Activated CD4-positive, alpha-beta memory T cell treated with anti-CD3 and anti-CD28 coated beads, Interleukin-2, amount 10 ng/mL, durations not matched to agents 7 days and 5 days (primary cell): ENCODE measurements at regions not wholly inside any gene's neighbourhood (a gene's known extent, or its start where the extent isn't known, plus 50 kb on each side); places are given as distances from the start of the nearest gene placed in this dataset.

ENCODE experiments used
- CTCF ChIA-PET: fragments of 350-600 bp; sonication (Branson Sonifier 250); formaldehyde crosslinking; loops from one replicate; lab custom pipeline; 2021; ENCODE audit warnings: antibody characterized with exemption, inconsistent platforms; lab: Charles Lee
- POLR2A ChIA-PET: fragments of 350-600 bp; sonication (Branson Sonifier 250); formaldehyde crosslinking; loops from one replicate; lab custom pipeline; 2021; ENCODE audit warnings: antibody characterized with exemption; lab: Charles Lee
- DNase-seq: peaks from one replicate; pipeline ENCODE4 v3.0.0-alpha.2; 2020
- H3K27ac Mint-ChIP-seq: one replicate; pipeline ENCODE4 v1.8.0; 2021; ENCODE audit warnings: mild to moderate bottlenecking, mixed read lengths
- H3K27me3 Mint-ChIP-seq: one replicate; pipeline ENCODE4 v1.8.0; 2021; ENCODE audit warnings: mixed read lengths
- H3K36me3 Mint-ChIP-seq: one replicate; pipeline ENCODE4 v1.8.0; 2021; ENCODE audit warnings: low read depth, mixed read lengths
- H3K4me1 Mint-ChIP-seq: one replicate; pipeline ENCODE4 v1.8.0; 2021; ENCODE audit warnings: mixed read lengths
- H3K4me3 Mint-ChIP-seq: one replicate; pipeline ENCODE4 v1.8.0; 2021; ENCODE audit warnings: mild to moderate bottlenecking, mixed read lengths
- H3K9me3 Mint-ChIP-seq: one replicate; pipeline ENCODE4 v1.8.0; 2021; ENCODE audit warnings: mixed read lengths

GRCh38 chr1:116853680-116854402 lies 55.9 kb upstream of the PTGFRN start:
- Mint-ChIP-seq H3K36me3 (no peaks in the 10 kb centered on the region), H3K27me3 (no peaks in the 10 kb centered on the region), H3K4me1 (peaks cover 22% of the 10 kb centered on the region), H3K4me3 (no peak overlapping the region), H3K27ac (no peak overlapping the region), H3K9me3 (no peaks in the 10 kb centered on the region)
- DNase-seq: no peak
- ChIA-PET CTCF (interaction anchor here (0.6 to 1.4 kb wide), 9 partner anchors 11 to 206 kb away, joined by 3 to 6 read pairs (median 4); partner anchors contain the start of gene TTF2), POLR2A (interaction anchor here (0.6 to 1.1 kb wide), 3 partner anchors 91 to 302 kb away, joined by 3 read pairs; no protein-coding TSS in a partner anchor)

GRCh38 chr1:116854403-116854690 lies 55.4 kb upstream of the PTGFRN start:
- Mint-ChIP-seq H3K27ac (no peak overlapping the region), H3K9me3 (no peaks in the 10 kb centered on the region), H3K4me1 (peaks cover 17% of the 10 kb centered on the region), H3K36me3 (no peaks in the 10 kb centered on the region), H3K4me3 (no peak overlapping the region), H3K27me3 (no peaks in the 10 kb centered on the region)
- ChIA-PET POLR2A (interaction anchor here (1.1 kb wide), 1 partner anchor 117 kb away, joined by 3 read pairs; no protein-coding TSS in a partner anchor), CTCF (interaction anchor here (0.6 to 1.4 kb wide), 6 partner anchors 11 to 200 kb away, joined by 3 to 6 read pairs (median 4); no protein-coding TSS in a partner anchor)
- no peak for DNase-seq

- no peaks in the 10 kb centered on the region for H3K36me3 Mint-ChIP-seq
- DNase-seq: no peak
- ChIA-PET POLR2A (no interaction called here), CTCF (interaction anchor here (1.3 kb wide), 2 partner anchors 12 to 27 kb away, joined by 3 read pairs; no protein-coding TSS in a partner anchor)
- H3K27ac Mint-ChIP-seq: no peak overlapping the region
- H3K9me3 Mint-ChIP-seq: no peaks in the 10 kb centered on the region
- H3K4me3 Mint-ChIP-seq: no peak overlapping the region
- no peaks in the 10 kb centered on the region for H3K27me3 Mint-ChIP-seq
- H3K4me1 Mint-ChIP-seq: peaks cover 17% of the 10 kb centered on the region
Observed at GRCh38 chr1:116854716-116855115, 55.0 kb upstream of the PTGFRN start.

GRCh38 chr1:116855191-116855619 lies 54.5 kb upstream of the PTGFRN start:
- Mint-ChIP-seq H3K36me3 (no peaks in the 10 kb centered on the region), H3K27ac (no peak overlapping the region), H3K27me3 (no peaks in the 10 kb centered on the region), H3K4me1 (peaks cover 17% of the 10 kb centered on the region), H3K4me3 (no peak overlapping the region), H3K9me3 (no peaks in the 10 kb centered on the region)
- no peak for DNase-seq
- ChIA-PET CTCF (interaction anchor here (1.3 to 1.7 kb wide), 2 partner anchors 22 to 27 kb away, joined by 3 to 7 read pairs; no protein-coding TSS in a partner anchor), POLR2A (no interaction called here)

- no peak for DNase-seq
- Mint-ChIP-seq H3K27me3 (no peaks in the 10 kb centered on the region), H3K9me3 (no peaks in the 10 kb centered on the region), H3K36me3 (no peaks in the 10 kb centered on the region), H3K4me3 (no peak overlapping the region), H3K4me1 (peaks cover 17% of the 10 kb centered on the region), H3K27ac (no peak overlapping the region)
- CTCF ChIA-PET: interaction anchor here (0.5 to 1.7 kb wide), 6 partner anchors 21 to 131 kb away, joined by 3 to 7 read pairs (median 4); no protein-coding TSS in a partner anchor
- POLR2A ChIA-PET: no interaction called here
Observed at GRCh38 chr1:116855773-116856201, 53.9 kb upstream of the PTGFRN start.

GRCh38 chr1:116856312-116856711 lies 53.4 kb upstream of the PTGFRN start:
- no peaks in the 10 kb centered on the region for H3K9me3 Mint-ChIP-seq
- H3K36me3 Mint-ChIP-seq: no peaks in the 10 kb centered on the region
- peaks cover 17% of the 10 kb centered on the region for H3K4me1 Mint-ChIP-seq
- H3K4me3 Mint-ChIP-seq: no peak overlapping the region
- POLR2A ChIA-PET: no interaction called here
- H3K27me3 Mint-ChIP-seq: no peaks in the 10 kb centered on the region
- DNase-seq: no peak
- no peak overlapping the region for H3K27ac Mint-ChIP-seq
- CTCF ChIA-PET: interaction anchor here (0.5 to 1.7 kb wide), 5 partner anchors 21 to 131 kb away, joined by 3 to 7 read pairs (median 5); no protein-coding TSS in a partner anchor

- Mint-ChIP-seq H3K4me3 (no peak overlapping the region), H3K27me3 (no peaks in the 10 kb centered on the region), H3K9me3 (no peaks in the 10 kb centered on the region), H3K27ac (no peak overlapping the region), H3K4me1 (peaks cover 17% of the 10 kb centered on the region), H3K36me3 (no peaks in the 10 kb centered on the region)
- ChIA-PET POLR2A (interaction anchor here (0.6 kb wide), 1 partner anchor 94 kb away, joined by 3 read pairs; no protein-coding TSS in a partner anchor), CTCF (interaction anchor here (0.9 to 1.4 kb wide), 2 partner anchors 120 to 184 kb away, joined by 3 to 5 read pairs; no protein-coding TSS in a partner anchor)
- no peak for DNase-seq
Observed at GRCh38 chr1:116857092-116857491, 52.6 kb upstream of the PTGFRN start.
